WTC11 (cell line): ENCODE measurements at regions not wholly inside any gene's neighbourhood (a gene's known extent, or its start where the extent isn't known, plus 50 kb on each side); places are given as distances from the start of the nearest gene placed in this dataset.

ENCODE experiments used
- AFF4 ChIP-seq: sonication (generic); formaldehyde crosslinking; IDR thresholded peaks from 2 replicates; pipeline ENCODE4 v1.8.1; 2023; ENCODE audit warnings: mild to moderate bottlenecking, missing genetic modification reagents, borderline replicate concordance
- ATF2 ChIP-seq: sonication (generic); formaldehyde crosslinking; IDR thresholded peaks from 2 replicates; pipeline ENCODE4 v1.8.1; 2022; ENCODE audit warnings: low read depth, missing genetic modification reagents, borderline replicate concordance
- CTCF ChIP-seq: fragments of 200-600 bp; IDR thresholded peaks from 2 replicates; pipeline ENCODE4 v1.8.0; 2022; ENCODE audit warnings: antibody characterized with exemption
- ELF4 ChIP-seq: sonication (generic); formaldehyde crosslinking; IDR thresholded peaks from 2 replicates; pipeline ENCODE4 v1.8.1; 2022; ENCODE audit warnings: low read depth, mild to moderate bottlenecking, moderate library complexity, missing genetic modification reagents
- GABPB1 ChIP-seq: sonication (generic); formaldehyde crosslinking; IDR thresholded peaks from 2 replicates; pipeline ENCODE4 v1.8.1; 2023; ENCODE audit warnings: mild to moderate bottlenecking, missing genetic modification reagents
- IRF2 ChIP-seq: sonication (generic); formaldehyde crosslinking; IDR thresholded peaks from 2 replicates; pipeline ENCODE4 v1.8.0; 2022; ENCODE audit warnings: low read depth, missing genetic modification reagents, borderline replicate concordance
- PREB ChIP-seq: sonication (generic); formaldehyde crosslinking; IDR thresholded peaks from 2 replicates; pipeline ENCODE4 v1.8.1; 2022; ENCODE audit warnings: mild to moderate bottlenecking, missing genetic modification reagents, moderate library complexity, borderline replicate concordance
- TCF7 ChIP-seq: sonication (generic); formaldehyde crosslinking; IDR thresholded peaks from 2 replicates; pipeline ENCODE4 v1.8.0; 2022; ENCODE audit warnings: mild to moderate bottlenecking, low read depth, missing genetic modification reagents, moderate library complexity
- TEAD1 ChIP-seq: sonication (generic); formaldehyde crosslinking; IDR thresholded peaks from 2 replicates; pipeline ENCODE4 v1.8.0; 2022; ENCODE audit warnings: mild to moderate bottlenecking, missing genetic modification reagents
- ZNF671 ChIP-seq: fragments of 250-450 bp; sonication (Bioruptor Pico); IDR thresholded peaks from 2 replicates; pipeline ENCODE4 v1.8.0; 2021; ENCODE audit warnings: mild to moderate bottlenecking
- TF ChIP-seq, protein P1 (sequence below): sonication (generic); formaldehyde crosslinking; IDR thresholded peaks from 2 replicates; pipeline ENCODE4 v1.8.0; 2022; ENCODE audit warnings: mild to moderate bottlenecking, missing genetic modification reagents
- TF ChIP-seq, protein P2 (sequence below): sonication (generic); formaldehyde crosslinking; IDR thresholded peaks from 2 replicates; pipeline ENCODE4 v1.8.0; 2023; ENCODE audit warnings: missing genetic modification reagents
- TF ChIP-seq, protein P3 (sequence below): sonication (generic); formaldehyde crosslinking; IDR thresholded peaks from 2 replicates; pipeline ENCODE4 v1.8.0; 2022; ENCODE audit warnings: mild to moderate bottlenecking, missing genetic modification reagents
- TF ChIP-seq, protein P4 (sequence below): sonication (generic); formaldehyde crosslinking; IDR thresholded peaks from 2 replicates; pipeline ENCODE4 v1.8.1; 2023; ENCODE audit warnings: mild to moderate bottlenecking, missing genetic modification reagents, moderate library complexity

GRCh38 chr2:2756886-2757285 lies 425.8 kb upstream of the MYT1L start:
- TF ChIP-seq CTCF = no peak
- no peak for TF ChIP-seq ATF2
- no peak for TF ChIP-seq AFF4 (CRISPR knock-in tag)
- TF ChIP-seq, protein P1, sequence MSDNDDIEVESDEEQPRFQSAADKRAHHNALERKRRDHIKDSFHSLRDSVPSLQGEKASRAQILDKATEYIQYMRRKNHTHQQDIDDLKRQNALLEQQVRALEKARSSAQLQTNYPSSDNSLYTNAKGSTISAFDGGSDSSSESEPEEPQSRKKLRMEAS (CRISPR knock-in tag) = no peak
- no peak for TF ChIP-seq GABPB1 (CRISPR knock-in tag)
- TF ChIP-seq, protein P2, sequence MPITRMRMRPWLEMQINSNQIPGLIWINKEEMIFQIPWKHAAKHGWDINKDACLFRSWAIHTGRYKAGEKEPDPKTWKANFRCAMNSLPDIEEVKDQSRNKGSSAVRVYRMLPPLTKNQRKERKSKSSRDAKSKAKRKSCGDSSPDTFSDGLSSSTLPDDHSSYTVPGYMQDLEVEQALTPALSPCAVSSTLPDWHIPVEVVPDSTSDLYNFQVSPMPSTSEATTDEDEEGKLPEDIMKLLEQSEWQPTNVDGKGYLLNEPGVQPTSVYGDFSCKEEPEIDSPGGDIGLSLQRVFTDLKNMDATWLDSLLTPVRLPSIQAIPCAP = no peak
- TF ChIP-seq, protein P3, sequence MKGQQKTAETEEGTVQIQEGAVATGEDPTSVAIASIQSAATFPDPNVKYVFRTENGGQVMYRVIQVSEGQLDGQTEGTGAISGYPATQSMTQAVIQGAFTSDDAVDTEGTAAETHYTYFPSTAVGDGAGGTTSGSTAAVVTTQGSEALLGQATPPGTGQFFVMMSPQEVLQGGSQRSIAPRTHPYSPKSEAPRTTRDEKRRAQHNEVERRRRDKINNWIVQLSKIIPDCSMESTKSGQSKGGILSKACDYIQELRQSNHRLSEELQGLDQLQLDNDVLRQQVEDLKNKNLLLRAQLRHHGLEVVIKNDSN (CRISPR knock-in tag) = no peak
- TF ChIP-seq ZNF671 = no peak
- no peak for TF ChIP-seq ELF4
- TF ChIP-seq IRF2 (CRISPR knock-in tag) = no peak
- TF ChIP-seq TCF7 (CRISPR knock-in tag) = no peak
- TF ChIP-seq PREB = no peak
- no peak for TF ChIP-seq TEAD1
- TF ChIP-seq, protein P4, sequence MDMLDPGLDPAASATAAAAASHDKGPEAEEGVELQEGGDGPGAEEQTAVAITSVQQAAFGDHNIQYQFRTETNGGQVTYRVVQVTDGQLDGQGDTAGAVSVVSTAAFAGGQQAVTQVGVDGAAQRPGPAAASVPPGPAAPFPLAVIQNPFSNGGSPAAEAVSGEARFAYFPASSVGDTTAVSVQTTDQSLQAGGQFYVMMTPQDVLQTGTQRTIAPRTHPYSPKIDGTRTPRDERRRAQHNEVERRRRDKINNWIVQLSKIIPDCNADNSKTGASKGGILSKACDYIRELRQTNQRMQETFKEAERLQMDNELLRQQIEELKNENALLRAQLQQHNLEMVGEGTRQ = no peak
